Stomach (tissue), 8 donors: ENCODE measurements at regions not wholly inside any gene's neighbourhood (a gene's known extent, or its start where the extent isn't known, plus 50 kb on each side); places are given as distances from the start of the nearest gene placed in this dataset.
A peak's percentile ranks its signal among the peaks of the same experiment; 100 is the strongest.

ENCODE experiments used
- DNase-seq, 2 donors: peaks; one replicate each; pipeline versions ENCODE4 v3.0.0 to v3.0.0-alpha.2; 2013 to 2019
- H3K27ac ChIP-seq, 5 donors: fragments of 200-600 bp in 4 of 5; sonication (generic) in 4 of 5; one replicate each; pipeline ENCODE4 v1.5.1; 2013 to 2019; ENCODE audit warnings: mild to moderate bottlenecking in 1 of 5, moderate library complexity in 1 of 5
- H3K27me3 ChIP-seq, 3 donors: fragments of 200-600 bp; sonication (generic); one replicate each; pipeline ENCODE4 v1.5.1; 2017 to 2019; ENCODE audit warnings: mixed run types in 1 of 3
- H3K36me3 ChIP-seq, 4 donors: fragments of 200-600 bp; sonication (generic); 1 replicate in 3 of 4; 2 replicates in 1 of 4; pipeline ENCODE4 v1.5.1; 2016 to 2019
- H3K4me1 ChIP-seq, 4 donors: fragments of 200-600 bp; sonication (generic); one replicate each; pipeline ENCODE4 v1.5.1; 2016 to 2019
- H3K4me3 ChIP-seq, 4 donors: fragments of 200-600 bp; sonication (generic) in 3 of 4; one replicate each; pipeline ENCODE4 v1.5.1; 2016 to 2019; ENCODE audit warnings: mild to moderate bottlenecking in 1 of 4
- H3K9me3 ChIP-seq, 4 donors: fragments of 200-600 bp; sonication (generic); one replicate each; pipeline ENCODE4 v1.5.1; 2016 to 2019
- CTCF ChIP-seq, 7 experiments: fragments of 450-650 bp in 4 of 7; fragments of 200-600 bp in 3 of 7; sonication (generic) in 3 of 7; IDR thresholded peaks; one replicate each; pipeline ENCODE4 v1.5.1; 2016 to 2019; ENCODE audit warnings: antibody characterized with exemption in 7 of 7, control low read depth in 2 of 7, mild to moderate bottlenecking in 1 of 7
- EP300 ChIP-seq: sonication (generic); formaldehyde crosslinking; IDR thresholded peaks from one replicate; pipeline ENCODE4 v1.6.1; 2017; ENCODE audit warnings: antibody characterized with exemption
- POLR2A ChIP-seq, 4 donors: fragments of 450-650 bp; IDR thresholded peaks; one replicate each; pipeline ENCODE4 v1.6.1; 2016; ENCODE audit warnings: antibody characterized with exemption in 4 of 4, control low read depth in 2 of 4, mild to moderate bottlenecking in 1 of 4, moderate library complexity in 1 of 4
- POLR2AphosphoS5 ChIP-seq, 3 donors: sonication (generic); formaldehyde crosslinking; IDR thresholded peaks; one replicate each; pipeline ENCODE4 v1.6.1; 2016; ENCODE audit warnings: antibody characterized with exemption in 3 of 3
- WGBS, 5 donors: extraction: QIAGEN DNeasy Blood & Tissue Kit in 3 of 5; methylation state at CpG; one replicate each; pipeline versions ENCODE4 v1.1.5 to v1.1.7; 2013 to 2018; 5-methylcytosine and 5-hydroxymethylcytosine counted together
- intact Hi-C: fragments of 100-400 bp; cut with DNase I; formaldehyde crosslinking; loops from one replicate; pipeline ENCODE4 v1.15.1; 2023; ENCODE audit warnings: low total_unique reads
- donor health status: healthy with polysubstance abuse.
- donor health status: Bipolar disorder and iron deficiency.
- donor health status: healthy.

DNA sequence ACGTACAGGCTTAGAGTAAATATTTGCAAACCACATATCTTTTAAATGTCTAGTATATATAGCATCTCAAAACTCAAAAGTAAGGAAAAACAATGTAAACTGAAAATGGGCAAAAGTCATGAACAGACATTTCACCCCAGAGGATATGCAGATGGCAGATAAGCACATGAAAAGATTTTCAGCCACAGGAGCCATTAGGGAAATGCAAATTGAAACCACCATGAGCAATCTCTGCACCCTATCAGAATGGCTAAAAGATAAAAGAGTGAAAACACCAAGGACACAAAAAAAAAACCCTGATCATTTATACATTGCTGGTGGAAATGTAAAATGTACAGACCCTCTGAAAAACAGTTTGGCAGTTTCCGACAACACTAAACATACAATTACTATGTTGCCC lies 292.7 kb downstream of the ZNF516 start:
- 61 to 76% (median 67%) methylated on average over 2 of the region's 2 CpGs for WGBS, 5 donors
- H3K4me3 ChIP-seq: no peak overlapping the region

GRCh38 chr18:76195601-76196000 lies 299.4 kb downstream of the ZNF516 start:
- H3K36me3 ChIP-seq: no peaks in the 10 kb centered on the region
- H3K9me3 ChIP-seq: peaks cover 0 to 19% (median 12%) of the 10 kb centered on the region in 4 donors
- peak in 1 of 2 donors; percentile 44 for DNase-seq
- H3K27ac ChIP-seq: no peak overlapping the region
- intact Hi-C loops: no loop called here
- H3K4me1 ChIP-seq: no peaks in the 10 kb centered on the region
- no peaks in the 10 kb centered on the region for H3K27me3 ChIP-seq
- H3K4me3 ChIP-seq: no peak overlapping the region
- TF ChIP-seq EP300 (no peak), POLR2AphosphoS5 (IDR thresholded peaks at IDR 0.05) (no peak), CTCF (IDR thresholded peaks at IDR 0.05) (no peak), POLR2A (IDR thresholded peaks at IDR 0.05) (no peak)
- WGBS, 5 donors: 12 to 27% (median 22%) methylated on average over 1 of the region's 1 CpG

More for the DNA sequence above, 292.7 kb downstream of the ZNF516 start:
- no peak for DNase-seq
- H3K4me1 ChIP-seq: no peaks in the 10 kb centered on the region
- intact Hi-C loops: no loop called here
- no peaks in the 10 kb centered on the region for H3K9me3 ChIP-seq
- no peaks in the 10 kb centered on the region for H3K36me3 ChIP-seq
- H3K27ac ChIP-seq: no peak overlapping the region
- peaks cover 0 to 2% (median 0%) of the 10 kb centered on the region in 3 donors for H3K27me3 ChIP-seq
- TF ChIP-seq CTCF (IDR thresholded peaks at IDR 0.05) (no peak), EP300 (no peak), POLR2AphosphoS5 (IDR thresholded peaks at IDR 0.05) (no peak), POLR2A (IDR thresholded peaks at IDR 0.05) (no peak)

- DNase-seq: no peak
- no peak for TF ChIP-seq POLR2A (IDR thresholded peaks at IDR 0.05)
- TF ChIP-seq CTCF (IDR thresholded peaks at IDR 0.05): no peak
- TF ChIP-seq EP300: no peak
- no peak for TF ChIP-seq POLR2AphosphoS5 (IDR thresholded peaks at IDR 0.05)
- Histone ChIP-seq H3K9me3 (peaks cover 0 to 16% (median 11%) of the 10 kb centered on the region in 4 donors), H3K4me1 (no peaks in the 10 kb centered on the region), H3K36me3 (no peaks in the 10 kb centered on the region), H3K27ac (no peak overlapping the region), H3K27me3 (no peaks in the 10 kb centered on the region), H3K4me3 (no peak overlapping the region)
- WGBS, 5 donors: 37 to 65% (median 60%) methylated on average over 1 of the region's 1 CpG
- intact Hi-C loops: no loop called here
Measured at GRCh38 chr18:76188097-76188496, 306.9 kb downstream of the ZNF516 start.

DNA sequence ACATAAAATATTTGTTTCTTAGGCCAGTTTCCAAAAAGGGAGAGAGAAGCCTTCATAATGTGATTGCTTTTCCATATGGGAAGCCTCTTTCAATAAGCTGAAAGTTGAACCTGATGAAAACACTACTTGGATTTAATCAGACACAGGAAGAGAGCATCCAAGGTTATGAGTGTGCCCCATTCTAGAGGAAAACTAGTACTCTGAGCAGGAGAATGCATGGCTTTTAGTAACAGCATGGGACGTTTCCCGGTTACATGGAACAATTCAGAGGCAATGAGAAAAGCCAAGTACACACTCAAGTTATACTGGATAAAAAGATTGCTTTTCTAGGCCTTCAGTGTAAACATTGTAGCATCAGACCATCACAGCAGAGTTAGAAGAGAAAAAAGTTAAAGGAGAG lies 315.8 kb downstream of the ZNF516 start:
- TF ChIP-seq POLR2AphosphoS5 (IDR thresholded peaks at IDR 0.05) (no peak), CTCF (IDR thresholded peaks at IDR 0.05) (no peak), EP300 (no peak), POLR2A (IDR thresholded peaks at IDR 0.05) (no peak)
- H3K4me1 ChIP-seq: no peaks in the 10 kb centered on the region
- DNase-seq: no peak
- H3K27me3 ChIP-seq: no peaks in the 10 kb centered on the region
- no peak overlapping the region for H3K4me3 ChIP-seq
- intact Hi-C loops: no loop called here
- no peaks in the 10 kb centered on the region for H3K9me3 ChIP-seq
- H3K36me3 ChIP-seq: no peaks in the 10 kb centered on the region
- WGBS, 5 donors: 69 to 77% (median 73%) methylated on average over 2 of the region's 2 CpGs
- no peak overlapping the region for H3K27ac ChIP-seq
